ENCODE measurements at regions not wholly inside any gene's neighbourhood (a gene's known extent, or its start where the extent isn't known, plus 50 kb on each side); places are given as distances from the start of the nearest gene placed in this dataset.
"Not testable (repeated sequence)": the region's sequence is repeated elsewhere in the genome, so short reads cannot be mapped to it uniquely, and the experiment has no call there.

- H3K4me3 ChIP-seq (ENCODE audit: control insufficient read depth, low read depth, low read length), result no peak overlapping the region
- DNase-seq (ENCODE audit: low read depth), result no peak
- TF ChIP-seq, protein P1, sequence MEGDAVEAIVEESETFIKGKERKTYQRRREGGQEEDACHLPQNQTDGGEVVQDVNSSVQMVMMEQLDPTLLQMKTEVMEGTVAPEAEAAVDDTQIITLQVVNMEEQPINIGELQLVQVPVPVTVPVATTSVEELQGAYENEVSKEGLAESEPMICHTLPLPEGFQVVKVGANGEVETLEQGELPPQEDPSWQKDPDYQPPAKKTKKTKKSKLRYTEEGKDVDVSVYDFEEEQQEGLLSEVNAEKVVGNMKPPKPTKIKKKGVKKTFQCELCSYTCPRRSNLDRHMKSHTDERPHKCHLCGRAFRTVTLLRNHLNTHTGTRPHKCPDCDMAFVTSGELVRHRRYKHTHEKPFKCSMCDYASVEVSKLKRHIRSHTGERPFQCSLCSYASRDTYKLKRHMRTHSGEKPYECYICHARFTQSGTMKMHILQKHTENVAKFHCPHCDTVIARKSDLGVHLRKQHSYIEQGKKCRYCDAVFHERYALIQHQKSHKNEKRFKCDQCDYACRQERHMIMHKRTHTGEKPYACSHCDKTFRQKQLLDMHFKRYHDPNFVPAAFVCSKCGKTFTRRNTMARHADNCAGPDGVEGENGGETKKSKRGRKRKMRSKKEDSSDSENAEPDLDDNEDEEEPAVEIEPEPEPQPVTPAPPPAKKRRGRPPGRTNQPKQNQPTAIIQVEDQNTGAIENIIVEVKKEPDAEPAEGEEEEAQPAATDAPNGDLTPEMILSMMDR (conservative IDR thresholded peaks at IDR 0.05; ENCODE audit: control insufficient read depth, insufficient read depth, low read depth, low read length), result no peak
Measured at GRCh38 chr1:90817399-90817798, 100.3 kb upstream of the BARHL2 start.

DNA sequence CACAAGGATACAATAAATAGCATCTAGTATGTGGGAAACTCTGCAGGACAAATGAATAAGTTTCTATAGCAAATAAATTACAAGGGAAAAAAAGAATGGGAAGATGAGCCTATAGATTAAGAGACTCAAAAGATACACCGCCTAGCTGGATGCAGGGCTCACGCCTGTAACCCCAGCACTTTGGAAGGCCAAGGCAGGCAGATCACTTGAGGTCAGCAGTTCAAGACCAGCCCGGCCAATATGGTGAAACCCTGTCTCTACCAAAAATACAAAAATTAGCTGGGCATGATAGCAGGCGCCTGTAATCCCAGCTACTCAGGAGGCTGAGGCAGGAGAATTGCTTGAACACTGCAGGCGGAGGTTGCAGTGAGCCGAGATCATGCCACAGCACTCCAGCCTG lies 95.1 kb upstream of the BARHL2 start:
- H3K4me3 ChIP-seq (ENCODE audit: control insufficient read depth, low read depth, low read length); DNase-seq (ENCODE audit: low read depth): not testable (repeated sequence)

DNA sequence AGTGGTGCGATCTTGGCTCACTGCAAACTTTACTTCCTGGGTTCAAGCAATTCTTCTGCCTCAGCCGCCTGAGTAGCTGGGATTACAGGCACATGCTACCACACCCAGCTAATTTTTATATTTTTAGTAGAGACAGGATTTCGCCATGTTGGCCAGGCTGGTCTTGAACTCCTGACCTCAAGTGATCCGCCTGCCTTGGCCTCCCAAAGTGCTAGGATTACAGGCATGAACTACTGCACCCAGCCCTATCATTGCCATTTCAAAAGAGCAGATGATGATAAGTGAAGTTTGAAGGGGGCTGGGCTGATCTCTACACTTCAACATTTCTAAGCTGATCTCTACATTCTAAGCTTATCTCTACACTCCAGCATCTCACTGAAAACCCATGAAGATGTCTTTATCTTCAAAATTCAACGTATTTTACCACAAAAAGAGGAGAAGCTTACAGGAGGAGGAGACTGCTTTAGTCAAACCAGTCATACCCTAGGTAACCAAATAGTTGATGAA lies 94.4 kb upstream of the BARHL2 start:
- not testable (repeated sequence) for DNase-seq (ENCODE audit: low read depth); H3K4me3 ChIP-seq (ENCODE audit: control insufficient read depth, low read depth, low read length)

DNA sequence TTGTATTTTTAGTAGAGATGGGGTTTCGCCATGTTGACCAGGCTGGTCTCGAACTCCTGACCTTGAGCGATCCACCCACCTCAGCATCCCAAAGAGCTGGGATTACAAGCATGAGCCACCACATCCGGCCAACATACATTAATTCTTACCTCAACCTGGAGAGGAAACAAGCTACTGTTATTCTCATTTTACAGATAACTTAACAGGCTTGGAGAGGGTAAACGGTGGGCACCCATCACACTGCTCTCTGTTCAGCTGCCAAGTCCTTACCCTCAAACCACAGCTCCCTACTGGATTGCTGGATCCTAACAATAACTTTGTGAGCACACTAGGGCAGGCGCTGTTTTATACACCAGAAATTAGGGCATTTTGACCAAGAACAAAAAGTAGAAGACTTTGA lies 93.6 kb upstream of the BARHL2 start:
- no peak overlapping the region for H3K4me3 ChIP-seq (ENCODE audit: control insufficient read depth, low read depth, low read length)
- TF ChIP-seq, protein P1 (conservative IDR thresholded peaks at IDR 0.05; ENCODE audit: control insufficient read depth, insufficient read depth, low read depth, low read length), result no peak
- DNase-seq (ENCODE audit: low read depth), result no peak

DNA sequence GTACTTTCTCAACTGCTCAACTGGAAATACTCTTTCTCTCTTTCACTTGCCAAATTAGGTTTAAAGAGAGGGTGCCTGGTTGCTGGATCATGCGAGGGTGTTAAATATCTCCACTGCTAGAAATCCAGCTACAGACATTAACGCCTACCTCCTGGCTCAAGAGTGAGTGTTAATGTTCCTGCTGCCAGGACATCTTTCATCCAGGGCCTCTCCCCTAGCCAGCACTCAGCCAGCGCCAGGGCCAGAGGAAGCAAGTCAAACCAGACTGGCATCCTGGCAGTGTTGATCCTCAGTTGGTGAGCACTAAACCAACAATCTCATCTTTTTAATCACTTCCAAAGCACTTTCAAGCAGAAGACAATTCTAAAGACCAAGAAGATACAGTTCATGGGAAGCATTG lies 92.9 kb upstream of the BARHL2 start:
- H3K4me3 ChIP-seq (ENCODE audit: control insufficient read depth, low read depth, low read length), result no peak overlapping the region
- no peak for DNase-seq (ENCODE audit: low read depth)
- TF ChIP-seq, protein P1 (conservative IDR thresholded peaks at IDR 0.05; ENCODE audit: control insufficient read depth, insufficient read depth, low read depth, low read length), result no peak

- no peak overlapping the region for H3K4me3 ChIP-seq (ENCODE audit: control insufficient read depth, low read depth, low read length)
- DNase-seq (ENCODE audit: low read depth), result no peak
- TF ChIP-seq, protein P1 (conservative IDR thresholded peaks at IDR 0.05; ENCODE audit: control insufficient read depth, insufficient read depth, low read depth, low read length), result no peak
Measured at GRCh38 chr1:90809093-90809492, 92.0 kb upstream of the BARHL2 start.

DNA sequence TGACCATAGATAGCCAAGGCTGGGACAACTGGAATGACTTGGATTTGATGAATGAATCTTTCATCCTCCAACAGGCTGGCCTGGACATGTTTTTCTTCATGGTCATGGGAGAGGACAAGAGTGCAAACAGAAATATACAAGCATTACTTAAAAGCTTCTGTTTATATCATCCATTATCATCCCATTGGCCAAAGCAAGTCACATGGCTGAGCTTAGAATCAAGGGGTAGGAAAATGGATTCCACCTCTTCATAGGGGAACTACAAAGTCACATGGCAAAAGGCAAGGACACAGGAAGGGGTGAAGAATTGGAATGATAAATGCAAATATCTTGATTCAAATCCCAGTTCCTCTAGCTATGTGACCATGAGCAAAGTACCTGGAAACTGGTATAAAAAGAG lies 90.2 kb upstream of the BARHL2 start:
- TF ChIP-seq, protein P1 (conservative IDR thresholded peaks at IDR 0.05; ENCODE audit: control insufficient read depth, insufficient read depth, low read depth, low read length), result no peak
- DNase-seq (ENCODE audit: low read depth), result no peak
- H3K4me3 ChIP-seq (ENCODE audit: control insufficient read depth, low read depth, low read length), result no peak overlapping the region

GRCh38 chr1:90802622-90803021 lies 85.5 kb upstream of the BARHL2 start:
- H3K4me3 ChIP-seq (ENCODE audit: control insufficient read depth, low read depth, low read length), result no peak overlapping the region
- TF ChIP-seq, protein P1 (conservative IDR thresholded peaks at IDR 0.05; ENCODE audit: control insufficient read depth, insufficient read depth, low read depth, low read length), result no peak
- no peak for DNase-seq (ENCODE audit: low read depth)

Measured in fibroblast of mammary gland (primary cell).